ENCODE measurements at regions not wholly inside any gene's neighbourhood (a gene's known extent, or its start where the extent isn't known, plus 50 kb on each side); places are given as distances from the start of the nearest gene placed in this dataset.

DNA sequence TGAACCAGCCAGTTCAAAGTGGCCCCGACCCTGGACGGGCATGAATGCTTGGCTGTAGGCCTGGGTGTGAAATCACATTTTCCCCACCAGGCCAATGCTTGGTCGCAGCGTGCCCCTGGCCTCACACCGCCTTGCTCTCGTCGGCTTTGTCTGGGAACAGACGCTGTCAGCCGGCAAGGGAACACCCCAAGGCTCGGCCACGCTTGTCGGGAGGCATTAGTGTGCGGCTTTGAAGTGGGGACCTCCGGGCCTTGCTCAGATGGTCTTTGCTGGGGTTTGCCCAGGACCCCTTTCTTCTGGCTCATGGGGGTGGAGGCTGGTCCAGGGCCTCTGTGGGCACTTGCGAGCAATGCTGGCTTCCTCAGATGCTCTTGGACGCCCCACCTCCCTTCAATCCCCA lies 79.1 kb downstream of the INHBB start:
- Histone ChIP-seq H3K27ac (ENCODE audit: extremely low read depth, low read depth, low read length) (no peak overlapping the region), H3K9me3 (ENCODE audit: control insufficient read depth, insufficient read depth, low read depth, low read length) (no peaks in the 10 kb centered on the region), H3K36me3 (ENCODE audit: control insufficient read depth in 2 of 2, insufficient read depth in 1 of 2, low read length in 2 of 2) (no peaks in the 10 kb centered on the region), H3K4me1 (ENCODE audit: control insufficient read depth, insufficient read depth, low read length) (no peaks in the 10 kb centered on the region), H3K4me3 (ENCODE audit: low read depth, low read length) (no peak overlapping the region)
- ChIA-PET POLR2A (no interaction called here), CTCF (no interaction called here)
- TF ChIP-seq ZNF514 (tag by site-specific recombination; IDR thresholded peaks at IDR 0.05): no peak
- TF ChIP-seq GFI1B (tag by site-specific recombination; IDR thresholded peaks at IDR 0.05): no peak
- TF ChIP-seq ZBTB44 (tag by site-specific recombination; IDR thresholded peaks at IDR 0.05): no peak
- no peak for TF ChIP-seq FEZF1 (tag by site-specific recombination; IDR thresholded peaks at IDR 0.05)
- TF ChIP-seq ZNF670 (tag by site-specific recombination; IDR thresholded peaks at IDR 0.05; ENCODE audit: low read depth): no peak
- no peak for TF ChIP-seq ZNF354C (tag by site-specific recombination; IDR thresholded peaks at IDR 0.05; ENCODE audit: borderline replicate concordance, low read depth)
- no peak for TF ChIP-seq ZNF843 (tag by site-specific recombination; IDR thresholded peaks at IDR 0.05)
- TF ChIP-seq, protein P1, sequence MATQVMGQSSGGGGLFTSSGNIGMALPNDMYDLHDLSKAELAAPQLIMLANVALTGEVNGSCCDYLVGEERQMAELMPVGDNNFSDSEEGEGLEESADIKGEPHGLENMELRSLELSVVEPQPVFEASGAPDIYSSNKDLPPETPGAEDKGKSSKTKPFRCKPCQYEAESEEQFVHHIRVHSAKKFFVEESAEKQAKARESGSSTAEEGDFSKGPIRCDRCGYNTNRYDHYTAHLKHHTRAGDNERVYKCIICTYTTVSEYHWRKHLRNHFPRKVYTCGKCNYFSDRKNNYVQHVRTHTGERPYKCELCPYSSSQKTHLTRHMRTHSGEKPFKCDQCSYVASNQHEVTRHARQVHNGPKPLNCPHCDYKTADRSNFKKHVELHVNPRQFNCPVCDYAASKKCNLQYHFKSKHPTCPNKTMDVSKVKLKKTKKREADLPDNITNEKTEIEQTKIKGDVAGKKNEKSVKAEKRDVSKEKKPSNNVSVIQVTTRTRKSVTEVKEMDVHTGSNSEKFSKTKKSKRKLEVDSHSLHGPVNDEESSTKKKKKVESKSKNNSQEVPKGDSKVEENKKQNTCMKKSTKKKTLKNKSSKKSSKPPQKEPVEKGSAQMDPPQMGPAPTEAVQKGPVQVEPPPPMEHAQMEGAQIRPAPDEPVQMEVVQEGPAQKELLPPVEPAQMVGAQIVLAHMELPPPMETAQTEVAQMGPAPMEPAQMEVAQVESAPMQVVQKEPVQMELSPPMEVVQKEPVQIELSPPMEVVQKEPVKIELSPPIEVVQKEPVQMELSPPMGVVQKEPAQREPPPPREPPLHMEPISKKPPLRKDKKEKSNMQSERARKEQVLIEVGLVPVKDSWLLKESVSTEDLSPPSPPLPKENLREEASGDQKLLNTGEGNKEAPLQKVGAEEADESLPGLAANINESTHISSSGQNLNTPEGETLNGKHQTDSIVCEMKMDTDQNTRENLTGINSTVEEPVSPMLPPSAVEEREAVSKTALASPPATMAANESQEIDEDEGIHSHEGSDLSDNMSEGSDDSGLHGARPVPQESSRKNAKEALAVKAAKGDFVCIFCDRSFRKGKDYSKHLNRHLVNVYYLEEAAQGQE (tag by site-specific recombination; IDR thresholded peaks at IDR 0.05): no peak
- TF ChIP-seq ZNF18 (tag by site-specific recombination; IDR thresholded peaks at IDR 0.05): no peak
- TF ChIP-seq, protein P2, sequence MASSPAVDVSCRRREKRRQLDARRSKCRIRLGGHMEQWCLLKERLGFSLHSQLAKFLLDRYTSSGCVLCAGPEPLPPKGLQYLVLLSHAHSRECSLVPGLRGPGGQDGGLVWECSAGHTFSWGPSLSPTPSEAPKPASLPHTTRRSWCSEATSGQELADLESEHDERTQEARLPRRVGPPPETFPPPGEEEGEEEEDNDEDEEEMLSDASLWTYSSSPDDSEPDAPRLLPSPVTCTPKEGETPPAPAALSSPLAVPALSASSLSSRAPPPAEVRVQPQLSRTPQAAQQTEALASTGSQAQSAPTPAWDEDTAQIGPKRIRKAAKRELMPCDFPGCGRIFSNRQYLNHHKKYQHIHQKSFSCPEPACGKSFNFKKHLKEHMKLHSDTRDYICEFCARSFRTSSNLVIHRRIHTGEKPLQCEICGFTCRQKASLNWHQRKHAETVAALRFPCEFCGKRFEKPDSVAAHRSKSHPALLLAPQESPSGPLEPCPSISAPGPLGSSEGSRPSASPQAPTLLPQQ (tag by site-specific recombination; IDR thresholded peaks at IDR 0.05): no peak
- no peak for TF ChIP-seq ZNF404 (tag by site-specific recombination; IDR thresholded peaks at IDR 0.05)
- no peak for TF ChIP-seq ZNF473 (tag by site-specific recombination; IDR thresholded peaks at IDR 0.05)
- no peak for TF ChIP-seq HOXD13 (CRISPR knock-in tag; IDR thresholded peaks at IDR 0.05; ENCODE audit: borderline replicate concordance)
- TF ChIP-seq ZNF202 (tag by site-specific recombination; IDR thresholded peaks at IDR 0.05; ENCODE audit: borderline replicate concordance): no peak
- no peak for TF ChIP-seq ZSCAN5A (tag by site-specific recombination; IDR thresholded peaks at IDR 0.05)
- TF ChIP-seq ZNF571 (tag by site-specific recombination; IDR thresholded peaks at IDR 0.05): no peak
- no peak for TF ChIP-seq ZSCAN23 (tag by site-specific recombination; IDR thresholded peaks at IDR 0.05)
